ENCODE measurements at regions not wholly inside any gene's neighbourhood (a gene's known extent, or its start where the extent isn't known, plus 50 kb on each side); places are given as distances from the start of the nearest gene placed in this dataset.

- Histone ChIP-seq H3K4me2 (ENCODE audit: low read length) (no peak overlapping the region), H3K9me2 (ENCODE audit: insufficient read depth) (no peaks in the 10 kb centered on the region), H3K9ac (ENCODE audit: low read length) (no peak overlapping the region), H3K27me3 (ENCODE audit: insufficient read depth, low read length) (peaks cover 23% of the 10 kb centered on the region), H3K79me2 (ENCODE audit: insufficient read depth, low read length) (no peaks in the 10 kb centered on the region), H3K9me3 (ENCODE audit: control insufficient read depth in 1 of 2, insufficient read depth in 1 of 2, low read depth in 1 of 2, low read length in 2 of 2) (no peaks in the 10 kb centered on the region), H2AFZ (ENCODE audit: low read depth, low read length, poor library complexity, severe bottlenecking) (no peak overlapping the region), H3K27ac (ENCODE audit: low read depth, low read length) (no peak overlapping the region), H4K20me1 (ENCODE audit: insufficient read depth) (no peaks in the 10 kb centered on the region), H3K4me3 (replicated peaks in 1 of 2; ENCODE audit: low read depth in 1 of 2, low read length in 2 of 2) (no peak overlapping the region), H3K4me1 (ENCODE audit: control insufficient read depth in 1 of 2, insufficient read depth in 2 of 2, low read length in 2 of 2) (no peaks in the 10 kb centered on the region), H3K36me3 (ENCODE audit: control insufficient read depth in 1 of 2, insufficient read depth in 2 of 2, low read length in 2 of 2) (no peaks in the 10 kb centered on the region)
- ChIA-PET CTCF (no interaction called here), POLR2A (no interaction called here), RAD21 (ENCODE audit: low non-redundant PET in 1 of 2, low total read pairs in 2 of 2, uncharacterized antibody in 2 of 2, unreplicated experiment in 2 of 2) (no interaction called here)
- no TSS peak for BruUV-seq (replicated peaks)
- no peak for ATAC-seq
- intact Hi-C loops (cut with micrococcal nuclease) = no loop called here
- no peak for DNase-seq (ENCODE audit: low read depth, low spot score)
- no peak for TF ChIP-seq EGR1 (IDR thresholded peaks at IDR 0.05; ENCODE audit: low read depth)
Observed at GRCh38 chr7:25656581-25657026, 428.3 kb upstream of the NPVF start.

- Histone ChIP-seq H3K9me3 (ENCODE audit: control insufficient read depth in 1 of 2, insufficient read depth in 1 of 2, low read depth in 1 of 2, low read length in 2 of 2) (no peaks in the 10 kb centered on the region), H3K27ac (ENCODE audit: low read depth, low read length) (no peak overlapping the region), H3K9me2 (ENCODE audit: insufficient read depth) (no peaks in the 10 kb centered on the region), H3K4me2 (ENCODE audit: low read length) (no peak overlapping the region), H3K27me3 (ENCODE audit: insufficient read depth, low read length) (peaks cover 35% of the 10 kb centered on the region), H3K36me3 (ENCODE audit: control insufficient read depth in 1 of 2, insufficient read depth in 2 of 2, low read length in 2 of 2) (no peaks in the 10 kb centered on the region), H2AFZ (ENCODE audit: low read depth, low read length, poor library complexity, severe bottlenecking) (no peak overlapping the region), H3K9ac (ENCODE audit: low read length) (no peak overlapping the region), H3K79me2 (ENCODE audit: insufficient read depth, low read length) (no peaks in the 10 kb centered on the region), H3K4me3 (replicated peaks in 1 of 2; ENCODE audit: low read depth in 1 of 2, low read length in 2 of 2) (no peak overlapping the region), H3K4me1 (ENCODE audit: control insufficient read depth in 1 of 2, insufficient read depth in 2 of 2, low read length in 2 of 2) (no peaks in the 10 kb centered on the region), H4K20me1 (ENCODE audit: insufficient read depth) (no peaks in the 10 kb centered on the region)
- ChIA-PET RAD21 (ENCODE audit: low non-redundant PET in 1 of 2, low total read pairs in 2 of 2, uncharacterized antibody in 2 of 2, unreplicated experiment in 2 of 2) (no interaction called here), CTCF (no interaction called here), POLR2A (no interaction called here)
- no peak for TF ChIP-seq EZH2 (IDR thresholded peaks at IDR 0.05)
- no peak for TF ChIP-seq ELF1 (IDR thresholded peaks at IDR 0.05; ENCODE audit: borderline replicate concordance, low read depth)
- no peak for TF ChIP-seq SIN3A (IDR thresholded peaks at IDR 0.05; ENCODE audit: low read depth)
- no peak for TF ChIP-seq POLR2A (IDR thresholded peaks at IDR 0.05; ENCODE audit: borderline replicate concordance, extremely low read depth, insufficient read depth, insufficient read length)
- no peak for TF ChIP-seq POLR2AphosphoS5 (IDR thresholded peaks at IDR 0.05; ENCODE audit: low read depth, low read length)
- no peak for TF ChIP-seq FOSL1 (IDR thresholded peaks at IDR 0.05; ENCODE audit: low read depth)
- intact Hi-C loops (cut with micrococcal nuclease) = no loop called here
- DNase-seq (ENCODE audit: low read depth, low spot score) (no peak), ATAC-seq (no peak)
- no TSS peak for BruUV-seq (replicated peaks)
Observed at GRCh38 chr7:25658375-25658774, 430.1 kb upstream of the NPVF start.

Measured in HCT116 (cell line).